GM10266 (cell line): ENCODE measurements at regions not wholly inside any gene's neighbourhood (a gene's known extent, or its start where the extent isn't known, plus 50 kb on each side); places are given as distances from the start of the nearest gene placed in this dataset.

ENCODE experiments used
- DNase-seq: peaks from one replicate; pipeline ENCODE4 v3.0.0; 2012; ENCODE audit errors: extremely low spot score
- CTCF ChIP-seq: IDR thresholded peaks from 2 replicates; pipeline ENCODE4 v1.5.1; 2012; ENCODE audit warnings: mild to moderate bottlenecking, low read depth; ENCODE audit not compliant: control insufficient read depth, insufficient read depth; ENCODE audit errors: missing control alignments

- no peak for DNase-seq
- TF ChIP-seq CTCF, result no peak
Measured at GRCh38 chr5:124468671-124469411, 277.6 kb downstream of the ZNF608 start.

- no peak for DNase-seq
- no peak for TF ChIP-seq CTCF
Measured at GRCh38 chr5:124467745-124468144, 278.7 kb downstream of the ZNF608 start.

- no peak for DNase-seq
Measured at GRCh38 chr5:124466011-124466410, 280.4 kb downstream of the ZNF608 start.

GRCh38 chr5:124463851-124464250 lies 282.6 kb downstream of the ZNF608 start:
- TF ChIP-seq CTCF, result no peak
- no peak for DNase-seq

More at GRCh38 chr5:124466011-124466410, 280.4 kb downstream of the ZNF608 start:
- no peak for TF ChIP-seq CTCF

GRCh38 chr5:124462751-124463150 lies 283.7 kb downstream of the ZNF608 start:
- no peak for TF ChIP-seq CTCF
- no peak for DNase-seq

GRCh38 chr5:124461941-124462340 lies 284.5 kb downstream of the ZNF608 start:
- no peak for DNase-seq
- no peak for TF ChIP-seq CTCF

- DNase-seq, result no peak
- TF ChIP-seq CTCF, result no peak
Measured at GRCh38 chr5:124461157-124461556, 285.3 kb downstream of the ZNF608 start.
